Colonic mucosa (tissue), 4 donors: ENCODE measurements at regions not wholly inside any gene's neighbourhood (a gene's known extent, or its start where the extent isn't known, plus 50 kb on each side); places are given as distances from the start of the nearest gene placed in this dataset.

Source experiments
- DNase-seq: peaks from one replicate; pipeline ENCODE4 v3.0.0-alpha.2; 2020
- H3K27ac ChIP-seq: fragments of 200-600 bp; one replicate; pipeline ENCODE4 v1.8.0; 2021
- H3K27me3 ChIP-seq: fragments of 200-600 bp; one replicate; pipeline ENCODE4 v1.8.0; 2021
- H3K36me3 ChIP-seq: fragments of 200-600 bp; one replicate; pipeline ENCODE4 v1.8.0; 2021
- H3K4me1 ChIP-seq: fragments of 200-600 bp; one replicate; pipeline ENCODE4 v1.8.0; 2021; ENCODE audit warnings: mild to moderate bottlenecking
- H3K4me3 ChIP-seq: fragments of 200-600 bp; one replicate; pipeline ENCODE4 v1.8.0; 2021
- H3K9ac ChIP-seq, 2 donors: one replicate each; pipeline ENCODE4 v1.7.0; 2013; ENCODE audit warnings: control low read depth in 2 of 2, low read depth in 2 of 2, low read length in 2 of 2
- H3K9me3 ChIP-seq: fragments of 200-600 bp; one replicate; pipeline ENCODE4 v1.8.0; 2021
- CTCF ChIP-seq: fragments of 200-600 bp; IDR thresholded peaks from one replicate; pipeline ENCODE4 v1.8.0; 2022; ENCODE audit warnings: antibody characterized with exemption, mild to moderate bottlenecking
- intact Hi-C: fragments of 100-400 bp; cut with DNase I; formaldehyde crosslinking; loops from one replicate; pipeline ENCODE4 v1.14.1; 2022
- donor health status: healthy.
- donor health status: DM: no; HTN: no; CAD: no.
- donor health status: DM: no; HTN: no; CAD: no.

GRCh38 chr2:139825726-139826125 is 1045.5 kb upstream of the NXPH2 start:
- TF ChIP-seq CTCF = no peak
- Histone ChIP-seq H3K36me3 (no peaks in the 10 kb centered on the region), H3K27ac (no peak overlapping the region), H3K27me3 (no peaks in the 10 kb centered on the region), H3K4me1 (no peaks in the 10 kb centered on the region), H3K4me3 (no peak overlapping the region), H3K9ac (no peak overlapping the region), H3K9me3 (no peaks in the 10 kb centered on the region)
- intact Hi-C loops = no loop called here
- no peak for DNase-seq

GRCh38 chr2:139819273-139819796 is 1039.1 kb upstream of the NXPH2 start:
- H3K9ac ChIP-seq = no peak overlapping the region
- intact Hi-C loops = no loop called here
- no peaks in the 10 kb centered on the region for H3K36me3 ChIP-seq
- H3K27ac ChIP-seq = no peak overlapping the region
- H3K9me3 ChIP-seq = no peaks in the 10 kb centered on the region
- H3K4me1 ChIP-seq = no peaks in the 10 kb centered on the region
- no peak overlapping the region for H3K4me3 ChIP-seq
- DNase-seq = no peak
- H3K27me3 ChIP-seq = no peaks in the 10 kb centered on the region
- no peak for TF ChIP-seq CTCF

- H3K4me3 ChIP-seq = no peak overlapping the region
- DNase-seq = no peak
- no peaks in the 10 kb centered on the region for H3K4me1 ChIP-seq
- H3K27ac ChIP-seq = no peak overlapping the region
- H3K9ac ChIP-seq = no peak overlapping the region
- H3K36me3 ChIP-seq = no peaks in the 10 kb centered on the region
- no peaks in the 10 kb centered on the region for H3K9me3 ChIP-seq
- H3K27me3 ChIP-seq = no peaks in the 10 kb centered on the region
- intact Hi-C loops = no loop called here
- TF ChIP-seq CTCF = no peak
These were observed 1034.3 kb upstream of the NXPH2 start for GRCh38 chr2:139814458-139814857.

- Histone ChIP-seq H3K27me3 (no peaks in the 10 kb centered on the region), H3K36me3 (no peaks in the 10 kb centered on the region), H3K27ac (no peak overlapping the region), H3K4me3 (no peak overlapping the region), H3K4me1 (no peaks in the 10 kb centered on the region), H3K9ac (no peak overlapping the region), H3K9me3 (no peaks in the 10 kb centered on the region)
- TF ChIP-seq CTCF = no peak
- intact Hi-C loops = no loop called here
- DNase-seq = no peak
These were observed 1033.2 kb upstream of the NXPH2 start for GRCh38 chr2:139813340-139813739.

GRCh38 chr2:139805441-139805840 is 1025.3 kb upstream of the NXPH2 start:
- H3K9ac ChIP-seq = no peak overlapping the region

More at GRCh38 chr2:139805441-139805840, 1025.3 kb upstream of the NXPH2 start:
- Histone ChIP-seq H3K4me1 (no peaks in the 10 kb centered on the region), H3K27ac (no peak overlapping the region), H3K9me3 (no peaks in the 10 kb centered on the region), H3K36me3 (no peaks in the 10 kb centered on the region), H3K4me3 (no peak overlapping the region), H3K27me3 (no peaks in the 10 kb centered on the region)
- TF ChIP-seq CTCF = no peak
- intact Hi-C loops = no loop called here
- no peak for DNase-seq
